Activated CD8-positive, alpha-beta memory T cell treated with anti-CD3 and anti-CD28 coated beads, Interleukin-2, amount 50 U/mL, for 48 hours (primary cell): ENCODE measurements at regions not wholly inside any gene's neighbourhood (a gene's known extent, or its start where the extent isn't known, plus 50 kb on each side); places are given as distances from the start of the nearest gene placed in this dataset.

Source experiments
- DNase-seq: peaks from one replicate; pipeline ENCODE4 v3.0.0-alpha.2; 2020

DNA sequence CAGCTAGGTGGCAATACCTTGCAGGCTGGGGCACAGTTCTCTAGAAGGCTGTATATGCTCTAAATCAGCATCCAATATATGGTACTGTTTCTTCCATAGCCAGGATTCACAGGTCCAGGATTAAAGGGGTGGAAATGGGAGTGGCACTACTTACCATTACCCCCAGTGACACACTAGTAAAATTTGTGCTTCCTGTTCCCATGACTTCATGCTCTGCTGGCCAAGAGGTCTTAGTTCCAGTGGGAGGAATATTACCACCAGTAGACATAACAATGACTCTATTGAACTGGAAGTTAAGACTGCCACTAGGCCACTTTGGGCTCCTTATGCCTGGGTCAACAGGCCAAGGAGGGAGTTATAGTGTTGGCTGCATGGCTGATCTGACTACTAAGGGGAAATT, 174.3 kb upstream of the TNFAIP3 start:
- DNase-seq: no peak

DNA sequence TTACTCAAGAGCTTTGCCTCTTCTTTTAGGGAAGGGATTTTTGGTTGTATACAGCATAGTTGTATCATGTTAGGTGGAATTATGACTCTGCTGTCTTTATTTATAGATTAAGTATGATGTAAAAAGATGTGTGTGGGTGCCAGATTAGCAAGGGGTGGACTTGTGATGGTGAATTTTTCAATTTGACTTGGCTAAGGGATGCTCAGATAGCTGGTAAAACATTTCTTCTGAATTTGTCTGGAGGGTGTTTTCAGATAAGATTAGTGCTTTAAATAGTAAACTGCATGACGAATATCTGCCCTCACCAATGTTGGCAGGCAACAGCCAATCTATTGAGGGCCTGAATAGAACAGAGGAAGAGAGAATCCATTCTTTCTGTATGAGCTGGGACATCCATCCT, 173.3 kb upstream of the TNFAIP3 start:
- DNase-seq: no peak

DNA sequence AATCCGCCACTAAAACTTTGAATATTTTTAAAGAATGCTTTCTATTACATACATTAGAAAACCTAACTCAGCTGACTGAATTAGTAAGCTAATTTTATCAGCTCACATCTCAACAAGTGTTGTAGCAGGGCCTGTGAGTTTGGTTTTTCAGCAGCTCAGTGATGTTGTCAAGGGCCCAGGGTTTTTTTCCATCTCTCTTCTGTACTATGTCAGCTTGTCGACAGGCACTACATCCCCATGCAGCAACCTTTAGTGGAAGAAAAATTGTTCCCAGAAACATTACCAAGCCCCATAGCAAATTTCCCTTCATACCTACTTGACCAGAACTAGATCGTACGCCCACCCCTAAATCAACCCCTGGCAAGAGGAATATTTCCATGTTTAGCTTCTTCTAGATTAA, 170.3 kb upstream of the TNFAIP3 start:
- DNase-seq: no peak

DNA sequence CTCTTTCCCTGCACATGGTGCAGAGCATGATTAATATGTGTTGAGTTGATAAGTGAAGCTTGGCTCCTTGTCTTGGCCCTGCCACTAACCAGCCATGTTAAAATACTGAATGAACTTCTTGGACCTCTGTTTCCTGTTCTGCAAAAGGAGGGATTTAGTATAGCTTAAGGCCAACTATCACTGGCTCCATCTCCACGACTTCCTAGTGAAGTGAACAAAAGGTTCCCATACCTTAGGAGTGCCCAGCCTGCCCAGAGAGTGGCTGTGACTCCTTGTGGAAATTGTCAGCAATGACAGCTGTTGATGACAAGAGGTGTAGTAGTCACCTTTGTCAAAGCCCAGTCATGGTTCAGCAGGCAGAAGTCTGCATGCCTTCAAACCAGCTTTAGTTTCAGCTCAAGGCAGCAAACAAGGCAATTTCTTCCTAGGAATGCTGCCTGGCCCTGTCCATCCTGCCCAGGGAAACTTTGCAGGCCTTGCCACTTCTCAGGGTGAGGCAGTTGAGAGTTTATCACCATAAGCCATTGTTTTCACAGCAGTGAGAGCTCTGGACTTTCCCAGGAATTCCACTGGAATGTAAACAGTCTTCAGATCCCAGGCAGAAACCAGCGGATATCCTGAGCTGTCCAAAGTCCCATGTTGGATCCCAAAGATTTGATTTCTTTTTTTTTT, 169.7 kb upstream of the TNFAIP3 start:
- DNase-seq: no peak

DNA sequence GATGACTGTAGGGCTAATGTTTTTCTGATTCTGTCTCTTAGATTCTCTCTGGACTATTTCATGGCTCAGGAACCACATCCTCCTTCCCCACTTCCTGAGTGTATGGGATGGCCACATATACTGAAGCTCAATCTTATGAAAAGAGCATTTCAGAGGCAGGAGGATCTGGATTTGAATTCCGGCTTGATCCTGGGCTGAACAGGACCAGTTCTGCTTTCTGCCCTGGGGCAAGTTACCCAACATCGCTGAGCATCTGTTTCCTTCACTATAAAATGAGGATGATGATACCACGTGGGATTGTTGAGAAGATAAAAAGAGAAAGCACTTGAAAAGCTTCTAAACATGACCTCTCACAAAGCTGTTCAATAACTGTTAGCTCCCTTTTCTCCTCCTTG, 168.4 kb upstream of the TNFAIP3 start:
- DNase-seq: no peak

DNA sequence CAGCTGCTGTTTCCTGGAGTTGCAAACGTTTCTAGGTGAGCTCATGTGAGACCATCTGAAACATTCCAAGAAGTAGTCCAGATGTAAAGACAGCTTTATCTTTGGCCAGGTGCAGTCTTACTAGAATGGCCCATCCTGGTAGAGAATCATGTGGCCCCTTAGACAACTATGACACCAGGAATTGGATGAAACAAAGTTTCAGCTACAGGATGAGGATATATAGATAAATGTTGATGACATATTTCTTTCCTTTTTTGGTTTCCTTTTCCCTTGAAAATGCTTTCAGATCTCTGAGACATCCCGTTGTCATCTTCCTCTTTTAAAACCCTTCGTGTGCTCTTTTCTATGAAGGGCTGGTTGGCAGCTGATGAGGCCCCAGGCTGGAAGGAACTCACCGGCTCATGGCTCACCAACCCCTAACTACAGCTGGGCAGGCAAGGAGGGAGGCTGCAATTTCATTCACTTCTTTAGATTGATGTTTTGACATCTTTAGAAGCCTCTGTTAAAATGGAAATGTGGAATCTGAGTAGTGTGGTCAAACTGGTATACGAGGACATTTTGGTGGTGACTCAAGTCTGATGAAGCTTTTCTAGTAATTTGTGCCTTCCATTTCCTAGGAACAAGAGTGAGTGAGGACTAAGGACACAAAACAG, 167.9 kb upstream of the TNFAIP3 start:
- DNase-seq: peak; percentile 77

DNA sequence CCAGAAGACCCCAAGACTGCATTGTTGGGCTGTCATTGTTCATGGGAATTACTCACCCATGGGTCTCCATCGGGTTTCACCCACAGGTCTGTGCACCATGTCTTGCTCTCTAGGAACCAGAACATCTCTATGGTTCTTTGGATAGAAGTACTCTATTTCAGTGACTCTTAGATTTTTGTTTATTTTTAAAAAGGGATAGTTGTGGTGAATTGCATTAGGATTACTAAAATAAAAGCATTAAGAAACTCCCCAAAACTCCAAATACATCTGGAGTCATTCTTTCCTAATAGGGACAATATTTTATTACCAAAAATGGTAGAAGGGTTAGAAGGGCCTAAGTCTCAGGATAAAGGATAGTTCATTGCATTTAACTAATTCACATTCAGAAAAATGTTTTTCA, 166.9 kb upstream of the TNFAIP3 start:
- DNase-seq: no peak

DNA sequence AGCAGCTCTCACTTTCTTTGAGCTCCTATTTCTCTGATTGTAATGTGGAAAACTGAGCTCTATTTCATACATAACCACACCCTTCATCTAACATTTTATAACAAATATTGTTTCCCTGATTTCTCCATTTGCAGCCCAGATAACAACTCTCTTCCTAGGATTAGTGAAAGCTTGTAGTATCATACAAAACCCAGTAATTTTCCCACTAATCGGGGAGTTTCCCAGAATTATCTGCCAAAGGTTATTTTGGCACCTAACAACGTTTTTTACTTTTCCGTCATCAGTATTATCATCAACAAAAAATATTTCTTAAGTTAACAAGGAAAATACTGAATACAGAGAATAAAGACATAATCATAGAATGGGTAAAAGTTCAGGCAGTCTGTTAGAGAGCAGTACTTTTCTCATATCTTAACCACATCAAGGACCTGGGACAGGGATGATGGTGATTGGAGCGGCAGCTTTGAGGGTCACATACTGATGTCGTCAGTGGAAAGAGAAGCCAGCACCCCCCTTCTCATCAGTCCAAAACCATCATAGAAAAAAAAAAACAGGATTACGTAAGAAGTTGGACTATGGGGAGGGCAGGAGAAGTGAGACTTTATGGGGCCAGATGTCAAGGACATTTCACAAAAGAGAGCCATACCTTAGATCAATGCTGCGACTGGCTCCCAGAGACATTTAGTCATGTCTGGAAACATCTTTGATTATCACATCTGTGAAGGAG, 166.1 kb upstream of the TNFAIP3 start:
- no peak for DNase-seq

DNA sequence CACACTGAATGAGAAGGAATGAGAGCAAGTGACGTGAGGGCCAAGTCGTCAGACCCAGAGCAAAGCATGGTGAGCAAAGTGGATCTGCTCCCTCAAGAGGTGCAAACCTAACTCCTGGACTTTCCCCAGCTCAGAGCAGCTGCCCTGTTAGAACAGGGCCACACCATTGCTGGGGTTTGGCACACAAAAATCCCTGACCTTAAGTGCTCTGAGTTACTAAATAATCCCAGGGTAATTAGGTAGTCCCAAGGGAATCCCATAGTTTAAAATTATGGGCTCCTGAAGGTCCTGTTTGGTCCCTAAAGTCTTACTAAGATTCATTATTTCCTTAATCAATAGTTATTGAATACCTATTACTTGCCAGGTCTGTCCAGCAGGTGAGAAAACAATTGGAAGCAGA, 165.1 kb upstream of the TNFAIP3 start:
- DNase-seq: no peak

DNA sequence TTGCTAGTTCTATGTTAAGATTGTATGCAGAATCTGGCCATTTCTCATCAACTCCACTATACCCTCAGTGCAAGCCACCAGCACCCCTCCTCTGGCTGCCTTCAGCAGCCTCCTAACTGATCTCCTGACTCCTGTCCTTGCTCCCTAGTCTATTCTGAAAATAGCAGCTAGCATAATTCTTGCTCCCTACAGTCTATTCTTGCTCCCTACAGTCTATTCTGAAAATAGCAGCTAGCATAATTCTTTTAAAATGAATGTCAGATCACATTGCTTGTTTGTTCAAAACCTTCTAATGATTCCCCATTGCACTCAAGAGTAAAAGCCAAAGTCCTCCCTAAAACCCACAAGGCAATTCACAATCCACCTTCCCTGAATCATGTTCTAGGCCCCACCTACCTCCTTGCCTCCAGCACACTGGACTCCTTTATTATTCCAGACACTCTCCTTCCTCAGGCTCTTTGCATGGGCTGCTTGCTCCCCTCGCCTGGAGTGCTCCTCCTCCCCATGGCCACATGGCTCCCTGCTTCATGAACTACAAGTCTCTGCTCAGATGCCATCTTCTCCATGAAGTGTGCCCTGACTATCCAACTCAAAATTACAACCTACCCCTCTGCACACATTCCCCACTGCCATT, 164.2 kb upstream of the TNFAIP3 start:
- no peak for DNase-seq

DNA sequence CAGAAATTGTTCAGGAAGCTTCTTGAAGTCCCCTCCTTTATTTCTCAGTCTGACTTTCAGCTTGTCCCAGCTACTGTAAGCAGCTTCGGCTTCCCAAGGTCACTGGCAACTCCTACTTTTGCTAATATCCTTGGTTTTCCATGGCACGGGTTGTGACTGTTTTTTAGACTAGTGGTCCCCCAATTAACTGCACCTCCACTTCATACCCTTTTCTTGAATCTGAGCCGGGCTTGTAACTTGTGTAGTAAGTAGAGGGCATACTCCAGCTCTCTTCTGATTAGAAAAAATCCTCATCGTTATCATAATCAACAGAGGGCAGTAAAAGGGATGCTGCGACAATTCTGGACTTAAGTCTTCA, 162.3 kb upstream of the TNFAIP3 start:
- DNase-seq: no peak

DNA sequence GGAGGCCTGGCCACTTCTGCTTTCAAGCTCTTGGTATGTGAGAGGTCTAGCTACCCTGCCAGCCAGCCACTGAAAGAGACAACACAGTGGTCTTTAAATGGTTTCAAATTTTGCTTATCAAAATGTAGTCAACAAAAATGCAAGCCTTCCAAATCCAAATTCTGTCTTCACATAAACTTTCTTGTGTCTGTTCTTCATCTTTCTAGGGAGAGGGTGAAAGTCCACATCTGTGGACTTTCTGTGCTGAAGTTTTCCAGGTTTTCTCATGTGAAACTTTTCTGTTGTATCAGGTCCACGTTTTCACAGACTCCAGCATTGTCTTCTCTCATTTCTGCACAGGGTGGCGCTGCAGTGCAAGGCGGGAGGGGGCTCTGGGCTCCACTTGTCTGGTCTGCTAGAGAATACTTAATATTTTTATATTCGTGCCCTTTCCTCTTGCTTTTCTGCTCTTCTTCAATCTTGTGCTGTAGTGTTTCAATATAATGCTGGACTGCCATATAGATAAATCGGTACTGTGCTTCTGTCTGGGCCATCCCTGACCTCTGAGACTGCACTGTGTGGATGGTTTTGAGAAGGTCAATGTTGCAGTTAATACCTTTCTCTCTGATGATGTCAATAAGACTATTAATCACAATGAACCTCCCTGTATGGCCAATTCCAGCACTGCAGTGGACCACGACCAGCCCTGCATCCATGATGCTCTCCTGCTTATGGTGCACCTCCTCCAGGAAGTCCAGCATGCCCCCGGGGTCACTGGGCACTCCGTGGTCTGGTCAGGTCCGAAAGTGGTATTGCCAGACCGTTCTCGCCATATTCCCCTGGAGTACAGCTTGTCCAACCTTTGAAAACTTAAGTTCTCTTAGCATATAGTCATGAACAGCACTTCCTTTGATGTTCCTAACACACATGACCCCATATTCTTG, 161.6 kb upstream of the TNFAIP3 start:
- DNase-seq: peak; percentile 84

DNA sequence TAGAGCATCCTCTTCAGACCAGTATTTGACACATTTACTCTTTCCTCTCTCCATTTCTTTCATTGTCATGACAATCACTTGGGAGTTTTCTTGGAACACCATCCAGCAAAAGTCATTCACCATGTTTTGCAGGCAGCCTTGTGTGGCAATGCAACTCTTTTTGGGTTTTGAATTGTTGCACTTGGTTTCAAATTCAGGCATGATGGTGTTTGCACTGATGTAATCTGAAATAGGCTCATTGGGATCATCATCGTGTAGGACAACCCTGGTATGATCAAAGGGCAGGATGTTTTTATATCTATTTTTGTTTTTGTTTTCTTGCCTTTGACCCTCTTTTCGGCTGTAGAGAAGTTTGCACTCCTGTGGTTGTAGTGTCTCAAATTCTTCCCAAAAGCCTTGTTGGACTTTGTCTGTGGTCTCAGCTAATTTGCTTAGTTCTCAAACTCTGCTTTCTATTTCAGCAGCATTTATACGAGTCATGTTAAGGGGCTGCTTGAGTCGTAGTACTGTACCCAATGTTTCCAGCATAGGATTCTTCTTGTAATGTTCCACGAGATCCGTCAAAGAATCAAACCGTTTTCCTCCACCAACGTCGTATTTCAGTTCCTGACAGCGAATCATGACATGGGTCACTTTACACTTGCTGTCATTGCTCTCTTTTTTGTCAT, 160.8 kb upstream of the TNFAIP3 start:
- DNase-seq: no peak

DNA sequence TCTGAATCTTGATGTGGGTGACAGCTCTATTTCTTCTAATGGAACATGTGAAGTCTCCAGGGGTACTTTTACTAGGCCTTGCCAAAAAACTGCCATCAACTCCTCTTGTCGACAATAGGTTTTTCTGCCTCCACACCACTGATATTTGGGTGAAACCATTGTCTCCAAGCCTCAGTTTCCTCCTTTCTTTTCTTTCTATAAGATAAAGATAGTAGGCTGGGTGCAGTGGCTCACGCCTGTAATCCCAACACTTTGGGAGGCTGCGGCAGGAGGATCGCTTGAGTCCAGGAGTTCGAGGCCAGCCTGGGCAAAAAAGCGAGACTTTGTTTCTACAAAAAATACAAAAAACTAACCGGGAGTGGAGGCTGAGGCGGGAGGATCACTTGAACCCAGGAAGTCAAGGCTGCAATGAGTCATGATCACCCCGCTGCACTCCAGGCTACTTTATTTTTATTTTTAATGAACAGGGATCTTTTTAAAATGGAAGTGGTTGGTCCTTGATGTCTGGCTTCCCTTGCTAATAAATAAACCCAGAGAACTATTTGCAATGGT, 159.9 kb upstream of the TNFAIP3 start:
- DNase-seq: no peak

DNA sequence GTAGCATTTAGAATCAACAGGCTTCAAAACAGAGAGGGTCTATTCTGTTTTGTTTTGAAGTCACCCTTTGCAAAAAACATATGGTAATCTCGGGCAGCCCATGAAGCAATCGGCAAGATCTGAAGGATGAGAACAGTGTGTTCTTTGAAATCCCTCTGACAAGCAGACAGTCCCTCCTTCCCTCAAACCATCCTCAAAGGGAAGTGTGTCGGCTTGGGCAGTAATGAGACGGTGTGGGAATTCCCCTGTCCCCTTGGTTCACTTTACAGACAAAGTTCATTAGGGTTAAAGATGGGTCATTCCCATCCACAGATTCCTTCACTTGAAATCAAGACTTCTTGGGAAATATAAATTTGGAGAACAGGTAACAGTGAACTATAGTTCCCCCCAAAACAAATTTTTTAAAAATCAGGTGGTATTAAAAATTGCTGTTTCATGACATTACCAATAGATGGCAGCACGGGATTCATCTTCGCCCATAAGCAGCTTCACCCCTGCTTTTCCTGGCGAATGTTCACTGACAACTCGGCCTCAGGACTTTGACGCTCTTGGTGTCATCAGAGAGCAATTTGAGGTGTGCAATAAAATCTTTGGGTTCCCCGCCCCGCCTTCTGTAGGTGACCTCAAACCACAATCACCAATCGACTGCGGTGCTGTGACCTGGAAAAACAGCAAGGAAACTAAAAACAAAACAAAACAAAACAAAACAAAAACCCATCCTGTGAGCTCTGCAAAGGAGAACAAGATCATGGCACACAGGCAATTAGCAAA, 159.3 kb upstream of the TNFAIP3 start:
- DNase-seq: peak; percentile 80

DNA sequence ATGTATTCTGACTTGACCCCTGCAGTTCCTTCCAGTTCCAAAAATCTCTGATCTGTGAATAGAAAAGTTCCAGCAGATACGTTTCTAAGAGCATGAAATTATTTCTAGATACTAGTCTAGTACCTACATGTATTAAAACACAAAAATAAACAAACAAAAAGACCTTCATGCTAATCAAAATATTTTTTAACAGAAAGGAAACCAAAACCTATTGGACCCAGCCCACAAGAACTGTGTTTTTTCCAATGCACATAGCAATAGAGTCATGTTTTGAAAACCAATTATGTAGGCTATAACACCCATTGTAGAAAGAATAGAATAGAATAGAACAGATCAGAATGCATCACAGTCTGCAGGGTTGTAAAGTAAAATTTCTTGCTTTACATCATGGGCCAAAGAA, 158.6 kb upstream of the TNFAIP3 start:
- DNase-seq: no peak

DNA sequence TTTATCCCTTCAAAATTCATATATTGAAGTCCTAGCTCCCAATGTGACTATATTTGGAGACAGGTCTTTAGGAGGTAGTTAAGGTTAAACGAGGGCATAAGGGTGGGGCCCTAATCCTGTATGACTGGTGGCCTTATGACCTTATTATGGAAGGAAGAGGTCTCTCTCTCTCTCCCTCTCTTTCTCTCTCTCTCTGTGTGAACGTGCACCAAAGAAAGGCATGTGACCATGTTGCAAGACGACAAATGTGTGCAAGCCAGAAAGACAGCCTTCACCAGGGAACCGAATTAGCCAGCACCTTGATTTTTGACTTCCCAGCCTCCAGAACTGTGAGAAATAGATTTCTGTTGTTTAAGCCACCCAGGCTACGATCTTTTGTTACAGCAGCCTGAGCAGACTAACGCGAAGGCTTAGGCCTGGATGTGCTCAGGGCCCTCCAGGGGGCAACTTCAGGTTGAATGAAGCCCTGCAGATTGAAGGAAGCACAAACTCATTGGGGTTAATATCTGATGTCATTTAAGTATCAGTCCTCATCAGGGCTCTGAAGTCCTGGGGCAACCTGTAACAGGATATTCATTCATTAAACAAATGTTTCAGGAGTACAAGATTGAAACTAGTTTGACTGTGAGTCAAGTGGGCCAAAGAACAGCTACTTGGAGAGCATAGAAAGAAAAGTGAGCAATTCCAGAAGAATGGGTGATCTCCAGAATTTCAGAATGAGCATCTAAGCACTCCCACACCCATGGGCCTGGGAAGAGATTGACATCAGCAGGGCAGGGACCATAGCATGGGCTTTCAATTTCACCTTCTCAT, 157.4 kb upstream of the TNFAIP3 start:
- DNase-seq: no peak

DNA sequence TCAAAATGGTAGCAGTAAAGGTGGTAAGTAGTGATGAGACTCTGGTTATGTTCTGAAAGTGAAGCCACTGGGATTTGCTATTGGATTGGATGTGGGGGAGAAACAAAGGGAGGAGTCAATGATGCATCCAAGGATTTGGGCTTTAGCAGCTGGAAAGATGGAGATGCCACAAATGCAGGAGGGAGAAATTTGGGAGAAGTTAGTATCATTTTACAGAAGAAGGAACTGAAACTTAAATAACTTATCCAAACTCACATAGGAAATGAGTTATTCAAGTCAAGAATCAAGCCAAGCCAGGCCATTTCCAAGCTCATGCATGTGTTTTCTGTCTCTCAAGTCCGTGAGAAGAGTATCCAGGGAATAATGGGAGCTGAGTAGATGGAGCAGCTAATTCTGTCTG, 155.1 kb upstream of the TNFAIP3 start:
- DNase-seq: no peak

DNA sequence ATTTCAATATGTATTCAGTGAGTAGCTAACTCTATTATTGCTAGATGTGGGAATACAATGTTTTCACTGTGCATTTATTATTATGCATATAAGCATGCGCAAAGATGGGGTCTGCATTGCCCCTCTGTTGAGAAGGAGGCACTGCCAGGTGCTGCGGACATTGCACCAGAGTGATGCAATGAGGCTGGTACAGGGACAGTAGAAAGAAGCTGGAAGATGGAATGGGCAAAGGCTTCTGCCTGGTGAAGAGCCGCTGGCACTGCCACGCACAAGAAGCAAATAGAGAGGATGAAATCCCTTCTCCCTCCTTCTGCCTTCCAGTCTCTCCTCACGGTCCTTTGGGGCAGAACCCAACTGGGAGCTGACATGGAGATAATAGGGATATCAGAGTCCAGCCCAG, 154.5 kb upstream of the TNFAIP3 start:
- DNase-seq: no peak

DNA sequence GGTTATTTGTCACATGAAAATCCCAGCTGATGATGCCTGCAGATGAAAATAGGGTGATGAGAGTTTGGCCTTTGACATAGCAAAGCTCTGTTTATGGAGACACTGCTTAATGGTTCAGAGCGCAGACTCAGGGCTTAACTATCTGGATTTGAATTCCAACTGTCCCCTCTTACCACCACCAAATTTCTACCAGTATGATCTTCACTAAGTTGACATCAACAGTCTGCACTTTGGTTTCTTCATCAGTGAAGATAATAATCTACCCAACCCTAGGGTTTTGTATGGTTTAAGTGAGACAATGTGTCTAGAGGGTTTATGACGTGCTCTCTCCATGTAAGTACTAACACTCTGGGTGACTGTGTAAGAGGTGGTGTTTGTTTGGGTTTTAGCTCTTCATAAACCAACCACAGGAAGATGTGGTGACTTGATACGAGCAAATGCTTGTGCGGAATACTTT, 151.4 kb upstream of the TNFAIP3 start:
- DNase-seq: no peak
